GM18909 (cell line): ENCODE measurements at regions not wholly inside any gene's neighbourhood (a gene's known extent, or its start where the extent isn't known, plus 50 kb on each side); places are given as distances from the start of the nearest gene placed in this dataset.

Experiments used
- ATAC-seq: cut with Tn5 transposase; IDR thresholded peaks from one replicate; pipeline ENCODE4 v1.9.1; 2021; ENCODE audit warnings: mild to moderate bottlenecking; ENCODE audit not compliant: unreplicated experiment, poor library complexity

DNA sequence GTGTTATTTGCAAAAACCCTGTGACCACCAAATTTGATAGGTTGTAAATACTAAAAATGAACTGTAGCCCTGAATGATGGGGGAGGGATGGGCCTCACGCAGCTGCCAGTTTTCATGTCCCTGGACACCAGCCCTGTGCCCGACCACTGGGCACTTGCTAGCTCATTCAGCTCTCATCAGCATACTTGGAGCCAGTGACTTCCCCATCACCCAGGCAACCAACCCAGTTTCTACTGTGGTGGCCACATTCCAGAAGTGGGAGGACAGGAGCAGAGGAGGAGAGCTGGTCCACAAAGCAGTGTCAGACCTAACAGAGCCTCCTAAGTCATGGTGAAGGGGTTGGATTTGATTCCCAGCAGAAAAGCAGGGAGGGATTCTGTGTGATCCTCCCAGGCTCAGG lies 128.2 kb downstream of the CPEB2 start:
- no peak for ATAC-seq

GRCh38 chr4:15131551-15131950 lies 129.3 kb downstream of the CPEB2 start:
- ATAC-seq, result no peak

DNA sequence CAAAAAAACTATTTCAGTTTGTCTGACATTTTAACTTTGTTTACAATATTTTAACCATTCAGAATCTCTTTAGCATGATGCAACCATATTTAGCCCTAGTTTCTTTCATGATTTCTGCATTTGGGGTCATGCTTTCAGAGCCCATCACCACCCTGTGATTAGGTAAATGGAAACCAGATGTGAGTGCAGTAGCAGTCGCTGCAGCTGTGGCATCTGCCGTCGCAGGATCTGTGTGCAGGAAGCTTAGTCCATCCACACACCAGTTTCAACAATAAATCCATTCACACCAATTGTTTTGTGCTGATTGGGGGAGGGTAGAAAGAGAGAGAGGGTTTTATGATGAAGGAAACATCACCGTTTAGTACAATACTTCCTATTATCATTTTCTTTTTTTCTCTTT lies 130.5 kb downstream of the CPEB2 start:
- ATAC-seq, result no peak

DNA sequence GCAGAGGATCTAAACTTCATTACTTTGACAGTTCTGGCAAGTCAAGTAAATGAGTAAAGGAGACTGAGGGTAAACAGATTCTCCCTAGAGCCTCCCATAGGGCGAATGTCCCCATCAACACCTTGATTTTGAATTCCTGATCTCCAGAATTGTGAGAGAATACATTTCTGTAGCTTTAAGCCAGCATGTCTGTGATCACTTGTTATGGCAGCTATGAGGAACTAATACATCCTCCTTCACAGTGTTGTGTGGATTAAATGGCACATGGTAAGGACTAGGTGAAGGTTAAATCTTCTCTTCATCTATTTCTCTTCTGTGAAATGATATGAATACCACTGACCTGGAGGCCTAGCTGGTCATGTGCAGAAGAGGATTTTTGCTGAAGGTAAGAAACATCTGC lies 137.3 kb downstream of the CPEB2 start:
- ATAC-seq, result no peak

DNA sequence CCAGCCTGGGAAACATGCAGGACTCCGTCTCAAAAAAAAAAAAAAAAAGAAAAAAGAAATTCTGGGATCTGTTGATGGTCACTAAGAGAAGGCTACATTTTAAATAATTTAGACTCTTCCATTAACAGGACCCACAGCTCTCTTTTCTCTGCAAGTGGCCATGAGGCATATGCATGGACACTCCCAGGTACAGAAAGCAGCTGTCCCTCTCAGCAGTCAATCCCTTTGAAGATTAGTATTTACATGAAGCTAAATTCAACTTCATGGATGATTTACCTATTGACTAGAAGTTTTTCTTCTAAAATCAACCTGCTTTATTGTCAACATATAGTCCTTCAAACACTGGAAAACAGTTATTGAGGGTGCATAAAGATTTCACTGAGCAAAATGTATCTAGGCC lies 139.9 kb downstream of the CPEB2 start:
- ATAC-seq, result no peak

DNA sequence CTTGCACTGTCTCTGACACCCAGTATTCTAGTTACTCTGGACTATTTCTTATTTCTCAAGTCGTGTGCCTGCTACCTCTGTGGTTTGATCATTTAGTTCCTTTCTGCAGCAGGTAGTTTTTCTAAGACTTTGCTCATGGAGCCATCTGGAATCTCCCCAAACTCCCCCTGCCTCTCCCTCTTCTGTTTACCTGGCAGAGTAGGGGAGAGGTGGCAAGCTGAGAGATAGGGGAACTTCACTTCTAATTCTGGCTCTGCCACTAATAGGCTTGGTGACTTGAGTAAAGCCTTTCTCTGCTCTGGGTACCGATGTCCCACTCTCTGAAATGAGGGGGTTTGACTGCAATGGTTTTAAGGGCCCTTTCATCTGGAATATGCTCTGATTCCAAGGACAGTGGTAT lies 141.3 kb downstream of the CPEB2 start:
- ATAC-seq, result no peak

DNA sequence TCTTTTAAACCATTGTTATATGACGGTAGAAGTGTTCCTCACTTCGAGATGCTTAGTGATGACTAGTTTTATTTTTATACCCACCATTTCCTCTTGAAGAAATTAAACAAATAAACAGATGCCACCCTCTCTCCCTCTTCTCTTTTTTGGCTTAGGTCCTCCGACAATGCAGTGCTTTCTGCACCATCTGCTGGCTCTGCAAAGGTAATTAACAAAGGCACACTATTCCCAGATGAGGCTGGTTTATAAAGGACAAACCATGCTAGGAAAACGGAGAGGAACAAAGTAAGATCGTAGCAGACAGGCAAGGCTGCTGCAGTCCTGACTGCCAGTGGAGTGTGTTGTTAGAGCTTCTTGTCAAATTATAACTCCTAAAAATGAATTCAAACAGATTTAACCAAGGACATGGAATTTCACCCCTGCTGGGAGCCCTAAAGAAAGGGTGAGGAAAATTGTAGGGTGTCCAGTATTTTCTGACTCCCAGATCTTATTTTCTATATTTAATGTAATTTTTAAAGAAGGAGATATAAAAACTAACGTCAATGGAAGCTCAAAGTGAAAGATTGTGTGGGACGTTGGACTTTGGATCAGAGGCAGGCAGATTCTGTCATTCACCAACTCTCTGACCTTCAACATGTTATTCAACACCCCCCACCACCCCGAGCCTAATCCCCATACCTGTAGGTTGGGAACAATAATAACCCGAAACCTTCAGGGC lies 142.1 kb downstream of the CPEB2 start:
- ATAC-seq, result no peak

DNA sequence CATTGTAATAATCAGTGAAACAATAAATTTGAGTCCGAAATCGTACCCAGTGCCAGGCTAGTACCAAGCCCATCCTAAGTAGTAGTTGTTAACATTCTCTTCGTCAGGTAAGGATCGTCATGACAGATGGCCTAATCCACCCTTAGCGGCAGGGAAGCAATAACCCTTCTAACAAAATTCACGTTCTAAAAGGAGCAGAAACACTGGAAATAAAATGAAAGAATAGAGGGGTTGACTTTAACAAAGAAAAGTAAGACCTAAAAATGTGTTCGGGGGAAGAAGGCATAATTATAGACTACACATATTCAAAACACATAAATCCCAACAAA lies 142.7 kb downstream of the CPEB2 start:
- no peak for ATAC-seq

DNA sequence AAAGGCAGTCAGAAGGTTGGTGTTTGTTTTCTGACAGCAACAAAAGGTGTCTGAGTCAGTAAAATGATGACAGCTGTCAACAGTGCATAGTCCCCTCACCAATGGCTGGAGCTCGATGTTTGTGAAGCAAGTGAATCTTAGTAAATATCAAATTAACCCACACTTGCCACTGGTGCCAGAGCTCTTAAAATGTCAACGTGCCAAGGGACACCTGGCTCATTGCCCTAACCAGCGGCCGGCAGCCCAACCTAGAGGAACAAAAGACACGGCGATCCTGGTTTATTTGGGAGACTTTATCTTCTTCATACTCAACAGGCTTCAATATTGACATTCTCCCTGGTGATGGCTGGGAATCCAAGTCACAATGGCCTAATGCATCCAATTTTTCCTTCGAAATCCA lies 143.4 kb downstream of the CPEB2 start:
- ATAC-seq, result no peak

GRCh38 chr4:15147714-15148113 lies 145.4 kb downstream of the CPEB2 start:
- no peak for ATAC-seq

DNA sequence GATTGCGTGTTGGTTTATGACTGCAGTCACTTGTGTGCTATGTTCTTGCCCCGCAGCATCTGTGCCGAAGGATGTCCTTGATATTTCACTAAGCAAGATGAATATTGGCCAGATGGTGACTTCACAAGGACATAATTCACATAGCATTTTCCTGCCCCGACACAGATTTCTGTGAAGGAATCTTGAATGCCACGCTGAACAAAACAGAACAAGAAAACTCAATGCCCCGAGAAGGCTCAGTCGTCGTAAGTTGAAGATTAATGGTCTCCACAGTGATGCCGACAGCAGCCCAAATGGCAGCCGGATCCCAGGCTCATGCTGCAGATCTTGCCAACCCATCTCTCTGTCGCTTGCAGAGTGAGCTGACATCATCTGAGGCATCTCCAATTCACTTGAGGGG lies 145.9 kb downstream of the CPEB2 start:
- ATAC-seq, result no peak

DNA sequence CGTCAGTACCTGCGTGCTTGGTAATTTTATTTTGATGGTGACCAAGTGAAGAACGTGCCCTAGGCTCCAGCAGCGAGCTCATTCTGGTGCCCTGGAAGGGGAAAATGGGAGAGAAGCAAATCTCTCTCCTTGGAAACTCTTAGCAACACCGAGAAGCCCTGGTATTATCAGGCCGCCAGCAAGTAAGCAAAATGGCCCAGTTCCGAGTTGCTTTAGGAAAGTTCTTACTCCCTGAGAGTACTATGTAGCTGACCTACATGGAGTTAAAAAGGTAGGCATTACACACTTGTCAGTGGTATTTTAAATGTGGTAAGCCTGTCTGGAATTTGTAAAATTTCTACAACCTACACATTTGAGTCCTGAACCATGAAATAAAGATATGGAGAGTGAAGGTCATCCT lies 146.4 kb downstream of the CPEB2 start:
- no peak for ATAC-seq

DNA sequence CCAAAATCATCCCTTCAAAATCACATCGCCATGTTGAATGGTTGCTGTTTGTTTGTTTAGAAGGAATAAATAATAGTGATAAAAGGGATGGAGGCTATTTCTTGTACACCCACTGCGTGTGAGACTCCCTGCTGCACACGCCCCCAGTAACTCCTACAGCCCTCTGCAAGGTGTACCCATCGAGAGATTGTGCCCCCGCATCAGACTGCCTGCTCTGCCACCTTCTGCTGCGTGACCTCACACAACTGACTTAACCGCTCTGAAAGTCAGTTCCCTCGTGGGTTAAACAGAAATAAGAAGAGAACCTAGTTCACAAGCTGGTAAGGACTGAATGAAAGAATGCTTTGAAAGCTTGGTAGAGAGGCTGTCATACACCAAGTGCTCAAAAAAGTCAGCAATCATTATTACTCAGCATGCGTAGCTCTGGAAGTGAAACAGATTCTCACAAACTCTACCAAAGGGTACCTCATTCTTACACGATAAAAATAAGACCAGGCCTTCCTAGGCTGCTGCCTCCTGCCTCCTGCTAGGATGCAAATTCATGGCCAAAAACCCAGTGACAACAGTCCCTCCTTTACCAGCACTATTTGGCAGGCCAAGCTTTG lies 147.1 kb downstream of the CPEB2 start:
- ATAC-seq, result peak; percentile 70

- ATAC-seq, result peak; percentile 80
Measured at GRCh38 chr4:15149839-15150592, 147.7 kb downstream of the CPEB2 start.

GRCh38 chr4:15150631-15151030 lies 148.3 kb downstream of the CPEB2 start:
- no peak for ATAC-seq

GRCh38 chr4:15151033-15151432 lies 148.8 kb downstream of the CPEB2 start:
- no peak for ATAC-seq

GRCh38 chr4:15153662-15154061 lies 151.4 kb downstream of the CPEB2 start:
- no peak for ATAC-seq

DNA sequence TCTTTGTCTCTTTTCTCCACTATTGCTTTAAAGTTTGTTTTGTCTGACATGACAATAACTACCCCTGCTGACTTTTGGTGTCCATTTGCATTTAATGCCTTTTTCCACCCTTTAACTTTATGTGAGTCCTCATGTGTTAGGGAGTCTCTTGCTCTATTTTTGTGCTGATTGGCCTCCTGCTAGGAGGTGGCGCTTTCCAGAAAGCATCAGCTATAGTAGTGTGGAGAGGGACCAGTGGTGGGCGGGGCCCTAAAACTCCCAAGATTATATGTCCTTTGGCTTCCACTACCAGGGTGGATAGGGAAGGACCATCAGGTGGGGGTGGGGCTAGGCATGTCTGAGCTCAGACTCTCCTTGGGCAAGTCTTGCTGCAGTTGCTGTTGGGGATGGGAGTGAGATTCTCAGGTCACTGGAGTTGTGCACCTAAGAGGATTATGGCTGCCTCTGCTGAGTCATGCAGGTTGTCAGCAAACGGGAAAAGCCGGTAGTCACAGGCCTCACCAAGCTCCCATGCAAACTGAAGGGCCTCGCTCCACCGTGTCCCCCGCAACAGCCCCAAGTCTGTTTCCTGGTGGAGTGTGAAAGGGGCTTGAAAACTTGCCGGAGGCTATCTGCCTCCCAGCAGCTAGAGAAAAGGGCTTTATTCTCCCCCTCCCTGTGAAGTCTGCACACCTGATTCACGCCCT lies 156.3 kb downstream of the CPEB2 start:
- no peak for ATAC-seq

GRCh38 chr4:15159477-15160019 lies 157.3 kb downstream of the CPEB2 start:
- ATAC-seq, result no peak

DNA sequence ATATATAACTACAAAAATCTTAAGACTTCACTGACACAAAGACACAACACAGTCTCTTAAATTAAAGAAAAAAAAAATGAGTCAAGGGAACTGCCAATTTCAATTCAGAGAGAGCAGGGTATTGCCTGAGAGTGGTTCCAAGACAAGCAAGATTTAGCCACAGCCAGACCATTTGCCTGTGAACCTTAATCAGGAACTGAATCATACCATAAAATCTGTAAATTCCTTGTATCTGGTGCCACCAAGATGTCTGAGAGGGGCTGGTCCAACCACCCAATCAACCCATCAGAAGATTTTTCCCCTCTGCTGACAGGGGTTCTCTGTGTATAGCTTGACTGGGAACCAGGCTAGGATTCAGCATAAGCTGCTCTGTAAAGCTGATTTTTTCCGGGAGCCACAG lies 159.2 kb downstream of the CPEB2 start:
- ATAC-seq, result no peak

DNA sequence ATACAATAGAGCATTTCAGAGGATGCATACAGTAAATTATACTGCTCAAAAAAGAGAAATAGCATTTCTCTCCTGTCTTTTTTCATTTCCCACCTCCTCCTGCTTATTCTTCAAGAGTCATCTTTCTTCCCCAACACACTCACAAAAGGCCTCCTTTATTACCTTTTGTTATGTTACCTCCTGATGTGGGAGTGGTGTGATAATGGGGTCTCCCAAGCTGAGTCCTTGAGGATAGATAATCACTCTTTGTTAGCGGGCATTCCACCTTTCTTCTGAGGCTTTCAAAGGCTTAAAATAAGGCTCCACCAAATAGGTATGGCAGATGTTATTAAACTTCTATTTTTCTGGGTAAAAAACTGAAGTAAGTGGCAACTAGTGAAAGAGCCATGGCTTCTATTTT lies 159.8 kb downstream of the CPEB2 start:
- no peak for ATAC-seq
